HG02943 (cell line): ENCODE measurements at regions not wholly inside any gene's neighbourhood (a gene's known extent, or its start where the extent isn't known, plus 50 kb on each side); places are given as distances from the start of the nearest gene placed in this dataset.
"Not testable (repeated sequence)": the region's sequence is repeated elsewhere in the genome, so short reads cannot be mapped to it uniquely, and the experiment has no call there.

ENCODE experiments used
- ATAC-seq: cut with Tn5 transposase; IDR thresholded peaks from one replicate; pipeline ENCODE4 v1.9.1; 2021; ENCODE audit warnings: mild to moderate bottlenecking, low read depth, moderate library complexity; ENCODE audit not compliant: unreplicated experiment

DNA sequence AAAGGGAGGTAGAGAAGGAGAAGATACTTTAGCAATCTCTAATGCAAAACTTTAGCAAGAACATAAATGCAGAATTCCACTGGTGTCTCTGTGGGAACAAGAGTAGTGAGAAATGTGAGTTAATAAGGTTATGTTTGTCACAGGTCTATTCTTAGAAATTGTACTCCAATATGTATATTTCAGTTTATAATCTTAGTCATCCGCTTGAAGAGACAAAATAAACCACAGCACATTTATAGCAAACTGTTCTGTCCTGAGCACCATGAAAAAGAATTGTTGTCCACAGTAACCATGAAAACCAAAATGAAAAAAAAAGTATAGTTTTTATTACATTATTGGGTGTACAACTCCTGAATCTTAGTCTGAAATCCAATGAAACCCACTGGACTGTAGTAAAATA is 93.6 kb upstream of the TSLP start:
- no peak for ATAC-seq

DNA sequence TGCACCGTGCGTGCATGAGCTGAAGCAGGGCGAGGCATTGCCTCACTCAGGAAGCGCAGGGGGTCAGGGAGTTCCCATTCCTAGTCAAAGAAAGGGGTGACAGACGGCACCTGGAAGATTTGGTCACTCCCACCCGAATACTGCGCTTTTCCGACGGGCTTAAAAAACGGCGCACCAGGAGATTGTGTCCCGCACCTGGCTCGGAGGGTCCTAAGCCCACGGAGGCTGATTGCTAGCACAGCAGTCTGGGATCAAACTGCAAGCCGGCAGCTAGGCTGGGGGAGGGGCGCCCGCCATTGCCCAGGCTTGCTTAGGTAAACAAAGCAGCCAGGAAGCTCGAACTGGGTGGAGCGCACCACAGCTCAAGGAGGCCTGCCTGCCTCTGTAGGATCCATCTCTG is 85.6 kb upstream of the TSLP start:
- not testable (repeated sequence) for ATAC-seq

DNA sequence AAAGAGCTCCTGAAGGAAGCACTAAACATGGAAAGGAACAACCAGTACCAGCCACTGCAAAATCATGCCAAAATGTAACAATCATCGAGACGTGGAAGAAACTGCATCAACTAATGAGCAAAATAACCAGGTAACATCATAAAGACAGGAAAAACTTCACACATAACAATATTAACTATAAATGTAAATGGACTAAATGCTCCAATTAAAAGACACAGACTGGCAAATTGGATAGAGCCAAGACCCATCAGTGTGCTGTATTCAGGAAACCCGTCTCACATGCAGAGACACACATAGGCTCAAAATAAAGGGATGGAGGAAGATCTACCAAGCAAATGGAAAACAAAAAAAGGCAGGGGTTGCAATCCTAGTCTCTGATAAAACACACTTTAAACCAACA is 83.9 kb upstream of the TSLP start:
- not testable (repeated sequence) for ATAC-seq

DNA sequence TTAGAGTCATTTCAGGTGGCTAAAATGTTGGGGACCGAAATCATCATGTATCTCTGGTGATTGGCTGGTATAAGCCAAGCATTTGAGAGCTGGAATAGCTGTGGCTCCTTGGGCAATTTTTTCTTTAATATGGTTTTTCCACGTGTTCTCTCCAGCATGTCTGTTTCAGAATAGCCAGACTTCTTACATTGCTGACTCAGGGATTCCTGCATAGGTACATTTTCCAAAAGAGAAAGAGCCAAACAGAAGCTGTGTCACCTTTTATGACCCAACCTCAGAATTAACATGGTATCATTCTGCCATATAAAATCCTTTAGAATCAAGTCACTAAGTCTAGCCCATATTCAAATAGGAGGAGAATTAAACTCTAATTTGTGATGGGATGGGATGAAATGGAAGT is 74.8 kb upstream of the TSLP start:
- no peak for ATAC-seq

DNA sequence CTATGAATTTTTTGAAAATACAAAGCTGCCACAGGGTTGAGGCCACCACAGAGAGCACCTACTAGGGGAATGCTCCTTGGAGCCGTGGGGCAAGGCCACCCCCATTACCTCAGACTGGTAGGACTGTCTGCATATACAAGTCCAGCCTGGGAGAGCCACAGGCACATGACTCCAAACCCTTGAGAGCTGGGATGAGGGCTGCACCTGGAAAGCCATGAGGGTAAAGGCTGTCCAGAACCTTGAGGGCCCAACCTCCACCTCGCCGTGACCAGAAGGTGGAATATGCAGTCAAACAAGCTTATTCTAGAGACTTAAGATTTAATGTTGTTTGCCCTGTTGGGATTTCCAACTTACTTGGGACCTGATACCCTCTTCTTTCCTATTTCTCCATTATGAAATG is 69.5 kb upstream of the TSLP start:
- ATAC-seq: no peak

DNA sequence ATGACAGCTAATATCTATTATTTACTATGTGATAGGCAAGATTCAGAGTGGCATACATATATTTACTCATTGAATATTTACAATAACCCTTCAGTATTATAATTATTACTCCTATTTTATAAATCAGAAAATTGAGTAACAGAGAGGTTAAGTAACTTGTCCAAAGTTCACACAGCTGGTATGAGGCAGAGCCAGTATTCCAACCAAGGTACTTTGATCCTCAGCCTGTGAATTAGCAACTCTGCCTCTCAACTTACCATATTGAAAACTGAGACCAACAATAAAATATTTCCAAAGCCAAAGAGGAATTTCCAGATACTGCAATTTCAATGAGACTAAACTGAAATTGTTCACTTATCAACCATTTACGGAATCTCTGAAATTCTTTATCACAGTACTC is 67.9 kb upstream of the TSLP start:
- ATAC-seq: no peak

DNA sequence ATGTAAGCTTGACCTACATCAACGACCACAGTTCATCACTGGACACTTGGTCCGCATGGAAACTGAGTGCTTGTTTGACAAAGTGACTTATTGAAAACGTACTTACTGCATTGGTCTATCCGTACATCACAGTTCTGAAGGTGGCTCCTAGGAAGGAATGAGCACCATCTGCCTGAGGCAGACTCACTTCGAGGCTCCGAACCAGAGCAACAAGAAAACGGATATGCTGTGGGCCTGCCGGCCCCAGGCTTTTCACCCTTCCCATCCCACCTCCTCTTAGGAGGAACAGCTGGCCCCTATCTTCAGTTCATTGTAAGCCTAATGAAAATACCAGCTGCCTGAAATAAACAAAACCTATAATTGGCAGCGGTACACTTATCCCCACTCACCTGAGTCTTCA is 67.2 kb upstream of the TSLP start:
- ATAC-seq: no peak

DNA sequence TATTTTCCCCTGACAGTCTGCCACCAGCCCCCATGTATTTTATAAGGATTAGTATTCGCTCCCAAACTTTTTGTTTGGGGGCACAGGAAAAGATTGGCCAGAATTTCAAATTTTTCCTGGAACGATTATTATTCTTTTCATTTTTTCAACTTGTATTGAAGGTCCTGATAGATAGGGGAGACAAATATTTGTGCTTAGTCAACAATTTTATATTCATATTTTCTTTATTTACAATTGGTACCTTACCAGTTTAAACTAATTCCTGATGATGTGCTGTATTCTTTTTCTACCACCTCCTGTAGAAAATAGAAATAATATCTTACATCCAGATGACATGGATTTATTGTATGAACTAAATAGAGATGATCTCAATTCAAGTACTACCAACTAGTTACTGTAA is 60.7 kb upstream of the TSLP start:
- no peak for ATAC-seq

DNA sequence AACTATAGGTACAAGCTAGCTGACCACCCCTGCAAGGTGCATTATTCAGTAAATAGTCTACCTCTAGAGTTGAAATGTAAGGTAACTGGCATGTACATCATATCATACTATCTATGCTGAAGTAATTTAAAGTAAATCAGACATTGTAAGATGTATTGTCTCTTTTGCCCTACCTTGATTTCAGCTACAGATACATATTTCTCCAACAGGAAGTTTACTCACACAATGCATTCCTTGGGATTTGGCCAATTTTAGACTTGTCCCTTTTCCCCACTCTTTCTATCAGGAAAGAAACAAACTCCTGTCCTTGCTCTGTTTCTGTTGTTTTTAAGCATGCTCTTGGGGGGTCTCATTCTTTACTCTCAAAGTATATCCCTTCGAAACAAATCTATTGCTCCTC is 58.5 kb upstream of the TSLP start:
- ATAC-seq: no peak

DNA sequence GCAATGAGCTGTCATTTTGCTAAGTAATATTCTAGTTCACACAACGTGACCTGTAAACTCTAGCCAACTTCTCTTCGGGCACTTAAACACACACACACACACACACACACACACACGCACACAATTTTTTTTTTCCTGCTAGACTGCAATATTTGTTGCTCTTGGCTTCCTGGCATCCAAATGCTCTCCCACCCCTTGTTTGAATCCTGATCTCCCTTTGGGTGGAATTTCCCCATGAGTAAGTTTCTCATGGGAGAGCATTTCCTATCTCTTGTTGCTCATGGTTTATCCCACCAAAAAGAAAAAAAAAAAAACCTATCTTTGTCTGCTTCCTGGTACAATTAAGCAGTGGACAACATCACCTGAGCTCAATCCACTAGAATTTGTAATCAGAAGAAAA is 54.7 kb upstream of the TSLP start:
- ATAC-seq: no peak

DNA sequence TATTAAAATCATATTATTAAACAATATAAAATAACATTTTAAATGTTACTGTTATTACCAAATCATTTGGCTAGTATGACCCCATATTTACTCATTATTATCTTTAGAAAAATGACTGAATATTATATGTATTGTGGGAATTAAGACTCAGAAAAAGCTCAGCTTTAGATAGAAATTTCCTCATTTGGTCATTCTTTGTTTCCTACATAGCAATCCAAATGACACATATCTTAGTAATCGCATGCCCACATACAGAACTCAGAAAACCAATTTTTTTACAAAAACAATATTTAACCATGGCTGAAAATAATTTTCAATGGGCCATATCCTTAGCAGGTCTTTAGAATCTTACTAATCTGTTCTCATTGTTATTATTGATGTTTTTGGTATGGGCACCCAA is 53.8 kb upstream of the TSLP start:
- no peak for ATAC-seq
